Astrocyte (in vitro differentiated cells and primary cell): ENCODE measurements at regions not wholly inside any gene's neighbourhood (a gene's known extent, or its start where the extent isn't known, plus 50 kb on each side); places are given as distances from the start of the nearest gene placed in this dataset.

Source experiments
- DNase-seq: peaks from one replicate; pipeline ENCODE4 v3.0.0-alpha.2; 2010; ENCODE audit warnings: low read depth
- FAIRE-seq: peaks from 2 replicates; lab custom pipeline; 2011; peaks lifted over from hg19 to GRCh38; lab: Jason Lieb, UNC
- H2AFZ ChIP-seq: 2 replicates; pipeline ENCODE4 v1.6.0; 2012; ENCODE audit warnings: low read depth, low read length, inconsistent platforms
- H3K27ac ChIP-seq: 2 replicates; pipeline ENCODE4 v1.5.1; 2011; ENCODE audit warnings: low read depth, low read length, inconsistent platforms
- H3K27me3 ChIP-seq: 2 replicates; pipeline ENCODE4 v1.6.0; 2011; ENCODE audit warnings: low read length, inconsistent platforms; ENCODE audit not compliant: insufficient read depth
- H3K36me3 ChIP-seq: 2 replicates; pipeline ENCODE4 v1.5.1; 2011; ENCODE audit warnings: low read length, inconsistent platforms; ENCODE audit not compliant: insufficient read depth
- H3K4me1 ChIP-seq: 2 replicates; pipeline ENCODE4 v1.5.1; 2011; ENCODE audit warnings: low read length, inconsistent platforms; ENCODE audit not compliant: insufficient read depth
- H3K4me2 ChIP-seq: 2 replicates; pipeline ENCODE4 v1.6.0; 2012; ENCODE audit warnings: low read length, inconsistent platforms
- H3K4me3 ChIP-seq: 2 replicates; pipeline ENCODE4 v1.5.1; 2011; ENCODE audit warnings: low read depth, mild to moderate bottlenecking, low read length, inconsistent platforms; ENCODE audit not compliant: insufficient read depth
- H3K79me2 ChIP-seq: 2 replicates; pipeline ENCODE4 v1.6.0; 2012; ENCODE audit warnings: mild to moderate bottlenecking, low read length, inconsistent platforms; ENCODE audit not compliant: insufficient read depth
- H3K9ac ChIP-seq: 2 replicates; pipeline ENCODE4 v1.6.0; 2012; ENCODE audit warnings: mild to moderate bottlenecking, low read length, inconsistent platforms
- H3K9me3 ChIP-seq: 2 replicates; pipeline ENCODE4 v1.5.1; 2012; ENCODE audit warnings: low read depth, mild to moderate bottlenecking, low read length, inconsistent platforms; ENCODE audit not compliant: insufficient read depth
- H4K20me1 ChIP-seq: 2 replicates; pipeline ENCODE4 v1.6.0; 2012; ENCODE audit warnings: low read length, inconsistent platforms; ENCODE audit not compliant: insufficient read depth
- H3K27ac Mint-ChIP-seq: one replicate; pipeline ENCODE4 v1.8.0; 2021; ENCODE audit warnings: mild to moderate bottlenecking, mixed read lengths; ENCODE audit not compliant: unreplicated experiment
- H3K27me3 Mint-ChIP-seq: one replicate; pipeline ENCODE4 v1.8.0; 2021; ENCODE audit warnings: low read depth, mixed read lengths; ENCODE audit not compliant: unreplicated experiment
- H3K36me3 Mint-ChIP-seq: one replicate; pipeline ENCODE4 v1.8.0; 2021; ENCODE audit warnings: low read depth, mixed read lengths; ENCODE audit not compliant: unreplicated experiment
- H3K4me1 Mint-ChIP-seq: one replicate; pipeline ENCODE4 v1.8.0; 2021; ENCODE audit warnings: low read depth, mixed read lengths; ENCODE audit not compliant: unreplicated experiment
- H3K4me3 Mint-ChIP-seq: one replicate; pipeline ENCODE4 v1.8.0; 2021; ENCODE audit warnings: mild to moderate bottlenecking, moderate library complexity, mixed read lengths; ENCODE audit not compliant: unreplicated experiment
- H3K9me3 Mint-ChIP-seq: one replicate; pipeline ENCODE4 v1.8.0; 2021; ENCODE audit warnings: mild to moderate bottlenecking, mixed read lengths; ENCODE audit not compliant: unreplicated experiment
- EZH2 ChIP-seq: IDR thresholded peaks from 2 replicates; pipeline ENCODE4 v1.6.1; 2012; ENCODE audit warnings: mild to moderate bottlenecking, low read length, inconsistent platforms; ENCODE audit not compliant: insufficient read depth
- TF ChIP-seq, protein P1 (sequence below): IDR thresholded peaks from 2 replicates; pipeline ENCODE4 v1.5.1; 2011; ENCODE audit warnings: low read depth, mild to moderate bottlenecking, inconsistent platforms, low read length, moderate library complexity; ENCODE audit not compliant: insufficient read depth

DNA sequence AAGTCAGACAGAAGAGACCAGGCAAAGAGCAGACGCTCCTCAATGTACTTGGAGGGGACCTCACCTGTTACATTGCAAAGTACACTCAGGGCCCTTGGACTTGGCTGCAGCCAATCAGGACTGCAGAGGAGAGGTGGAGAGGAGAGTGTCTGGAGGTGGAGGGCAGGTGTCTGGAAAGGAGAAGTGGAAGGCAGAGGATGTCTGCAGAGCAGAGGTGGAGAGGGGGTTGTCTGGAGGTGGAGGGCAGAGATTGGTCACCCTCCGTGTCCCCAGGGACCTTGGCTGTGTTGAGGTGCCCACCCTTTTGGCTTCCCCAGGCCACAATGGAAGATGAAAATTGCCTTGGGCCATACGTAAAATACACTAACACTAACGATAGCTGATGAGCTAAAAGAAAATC lies 241.3 kb upstream of the IRX2 start:
- Histone ChIP-seq H4K20me1 (no peaks in the 10 kb centered on the region), H3K27me3 (no peaks in the 10 kb centered on the region), H3K27ac (no peak overlapping the region), H3K9me3 (peaks cover 2% of the 10 kb centered on the region), H2AFZ (no peak overlapping the region), H3K4me3 (no peak overlapping the region), H3K9ac (no peak overlapping the region), H3K4me1 (no peaks in the 10 kb centered on the region), H3K4me2 (no peak overlapping the region), H3K36me3 (no peaks in the 10 kb centered on the region), H3K79me2 (no peaks in the 10 kb centered on the region)
- no peak for FAIRE-seq
- Mint-ChIP-seq H3K4me3 (no peak overlapping the region), H3K27ac (no peak overlapping the region), H3K27me3 (peaks cover 10% of the 10 kb centered on the region), H3K4me1 (peaks cover 18% of the 10 kb centered on the region), H3K36me3 (no peaks in the 10 kb centered on the region), H3K9me3 (peaks cover 3% of the 10 kb centered on the region)
- DNase-seq, result no peak
- TF ChIP-seq EZH2, result no peak
- TF ChIP-seq, protein P1, sequence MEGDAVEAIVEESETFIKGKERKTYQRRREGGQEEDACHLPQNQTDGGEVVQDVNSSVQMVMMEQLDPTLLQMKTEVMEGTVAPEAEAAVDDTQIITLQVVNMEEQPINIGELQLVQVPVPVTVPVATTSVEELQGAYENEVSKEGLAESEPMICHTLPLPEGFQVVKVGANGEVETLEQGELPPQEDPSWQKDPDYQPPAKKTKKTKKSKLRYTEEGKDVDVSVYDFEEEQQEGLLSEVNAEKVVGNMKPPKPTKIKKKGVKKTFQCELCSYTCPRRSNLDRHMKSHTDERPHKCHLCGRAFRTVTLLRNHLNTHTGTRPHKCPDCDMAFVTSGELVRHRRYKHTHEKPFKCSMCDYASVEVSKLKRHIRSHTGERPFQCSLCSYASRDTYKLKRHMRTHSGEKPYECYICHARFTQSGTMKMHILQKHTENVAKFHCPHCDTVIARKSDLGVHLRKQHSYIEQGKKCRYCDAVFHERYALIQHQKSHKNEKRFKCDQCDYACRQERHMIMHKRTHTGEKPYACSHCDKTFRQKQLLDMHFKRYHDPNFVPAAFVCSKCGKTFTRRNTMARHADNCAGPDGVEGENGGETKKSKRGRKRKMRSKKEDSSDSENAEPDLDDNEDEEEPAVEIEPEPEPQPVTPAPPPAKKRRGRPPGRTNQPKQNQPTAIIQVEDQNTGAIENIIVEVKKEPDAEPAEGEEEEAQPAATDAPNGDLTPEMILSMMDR, result no peak

DNA sequence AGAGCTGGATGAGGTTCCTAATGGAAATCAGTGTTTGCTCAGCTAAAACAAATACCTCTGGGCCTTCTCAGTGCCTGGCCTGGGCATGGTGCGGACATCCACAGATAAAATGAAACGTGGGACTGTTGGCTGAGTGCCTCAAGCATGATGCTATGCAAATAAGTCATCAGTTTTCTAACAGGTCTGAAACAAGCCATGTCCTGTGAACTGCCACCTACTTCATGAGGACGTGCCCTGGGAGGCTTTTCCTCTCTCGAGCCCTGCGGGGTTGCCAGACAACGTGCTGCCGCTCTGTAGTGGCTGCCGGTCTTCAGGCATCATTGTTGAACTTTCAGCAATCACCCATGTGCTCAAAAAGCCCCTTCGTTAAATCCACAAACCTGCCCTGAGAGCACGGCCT lies 240.4 kb upstream of the IRX2 start:
- Mint-ChIP-seq H3K4me1 (peaks cover 12% of the 10 kb centered on the region), H3K9me3 (peaks cover 3% of the 10 kb centered on the region), H3K36me3 (no peaks in the 10 kb centered on the region), H3K4me3 (no peak overlapping the region), H3K27ac (no peak overlapping the region), H3K27me3 (peaks cover 10% of the 10 kb centered on the region)
- DNase-seq (no peak), FAIRE-seq (no peak)
- no peaks in the 10 kb centered on the region for H4K20me1 ChIP-seq
- H3K9ac ChIP-seq, result no peak overlapping the region
- no peak overlapping the region for H3K4me2 ChIP-seq
- no peaks in the 10 kb centered on the region for H3K79me2 ChIP-seq
- H3K36me3 ChIP-seq, result no peaks in the 10 kb centered on the region
- no peaks in the 10 kb centered on the region for H3K4me1 ChIP-seq
- no peak overlapping the region for H3K27ac ChIP-seq
- no peak overlapping the region for H2AFZ ChIP-seq
- H3K4me3 ChIP-seq, result no peak overlapping the region
- no peak for TF ChIP-seq EZH2
- TF ChIP-seq, protein P1, result no peak
- no peaks in the 10 kb centered on the region for H3K27me3 ChIP-seq
- H3K9me3 ChIP-seq, result peaks cover 2% of the 10 kb centered on the region

DNA sequence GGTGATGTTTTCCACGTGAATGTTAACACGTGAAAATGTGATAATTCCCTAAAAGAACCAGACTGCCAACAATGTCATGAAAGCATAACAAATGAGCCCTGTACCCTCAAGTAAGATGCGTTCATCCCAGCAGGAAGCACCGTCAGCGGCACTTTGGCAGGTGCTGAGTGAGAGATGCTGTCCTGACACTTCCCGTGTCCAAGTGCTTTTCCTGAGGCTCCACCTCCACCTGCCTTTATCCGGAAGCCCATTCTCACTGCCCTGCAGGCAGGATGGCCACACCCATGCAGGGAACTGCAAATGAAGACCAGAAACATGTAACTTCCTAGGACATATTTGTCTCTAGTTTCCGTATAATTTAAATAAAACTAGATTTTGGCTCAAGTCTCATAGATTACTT lies 238.0 kb upstream of the IRX2 start:
- Histone ChIP-seq H3K4me3 (no peak overlapping the region), H3K36me3 (no peaks in the 10 kb centered on the region), H3K9ac (no peak overlapping the region), H2AFZ (no peak overlapping the region), H3K4me1 (no peaks in the 10 kb centered on the region), H3K9me3 (peaks cover 4% of the 10 kb centered on the region), H4K20me1 (no peaks in the 10 kb centered on the region), H3K4me2 (no peak overlapping the region), H3K79me2 (no peaks in the 10 kb centered on the region), H3K27me3 (no peaks in the 10 kb centered on the region), H3K27ac (no peak overlapping the region)
- FAIRE-seq (no peak), DNase-seq (no peak)
- Mint-ChIP-seq H3K27ac (no peak overlapping the region), H3K36me3 (no peaks in the 10 kb centered on the region), H3K4me1 (no peaks in the 10 kb centered on the region), H3K4me3 (no peak overlapping the region), H3K9me3 (peaks cover 3% of the 10 kb centered on the region), H3K27me3 (peaks cover 12% of the 10 kb centered on the region)
- TF ChIP-seq EZH2, result no peak
- TF ChIP-seq, protein P1, result no peak
